ENCODE measurements at regions not wholly inside any gene's neighbourhood (a gene's known extent, or its start where the extent isn't known, plus 50 kb on each side); places are given as distances from the start of the nearest gene placed in this dataset.

- TF ChIP-seq EZH2phosphoT487 (IDR thresholded peaks at IDR 0.05; ENCODE audit: insufficient read depth, low read depth) = no peak
- TF ChIP-seq EZH2 (IDR thresholded peaks at IDR 0.05; ENCODE audit: insufficient read depth, poor library complexity, severe bottlenecking) = no peak
Measured at GRCh38 chr2:64879745-64880144, 109.5 kb upstream of the SLC1A4 start.
